Left lung (tissue), 4 donors: ENCODE measurements at regions not wholly inside any gene's neighbourhood (a gene's known extent, or its start where the extent isn't known, plus 50 kb on each side); places are given as distances from the start of the nearest gene placed in this dataset.

ENCODE experiments used
- ATAC-seq: fragments of 200-7000 bp; cut with Tn5 transposase; one replicate; pipeline ENCODE4 v1.9.1; 2020; ENCODE audit warnings: moderate library complexity
- DNase-seq, 4 donors: peaks; one replicate each; pipeline ENCODE4 v3.0.0-alpha.2; 2013 to 2020
- H3K27ac ChIP-seq, 2 donors: fragments of 200-600 bp; sonication (generic) in 1 of 2; one replicate each; pipeline versions ENCODE4 v1.5.0 to v1.8.0; 2020 to 2021
- H3K27me3 ChIP-seq, 2 donors: fragments of 200-600 bp; sonication (generic) in 1 of 2; one replicate each; pipeline versions ENCODE4 v1.5.0 to v1.8.0; 2020 to 2021
- H3K36me3 ChIP-seq, 2 donors: fragments of 200-600 bp; sonication (generic) in 1 of 2; one replicate each; pipeline versions ENCODE4 v1.5.0 to v1.8.0; 2020 to 2021
- H3K4me1 ChIP-seq, 2 donors: fragments of 200-600 bp; one replicate each; pipeline ENCODE4 v1.8.0; 2021
- H3K4me3 ChIP-seq, 2 donors: fragments of 200-600 bp; sonication (generic) in 1 of 2; one replicate each; pipeline versions ENCODE4 v1.5.0 to v1.8.0; 2020 to 2021; ENCODE audit warnings: mild to moderate bottlenecking in 1 of 2
- H3K9me3 ChIP-seq, 2 donors: fragments of 200-600 bp; sonication (generic) in 1 of 2; one replicate each; pipeline versions ENCODE4 v1.5.0 to v1.8.0; 2020 to 2021
- CTCF ChIP-seq, 2 donors: fragments of 200-600 bp; sonication (generic) in 1 of 2; IDR thresholded peaks; one replicate each; pipeline versions ENCODE4 v1.5.0 to v1.8.0; 2021; ENCODE audit warnings: antibody characterized with exemption in 2 of 2
- intact Hi-C, 2 donors: fragments of 100-400 bp; cut with DNase I; formaldehyde crosslinking; loops; one replicate each; pipeline versions ENCODE4 v1.11.2 to v1.14.2; 2022
- donor health status: DM: no; HTN: yes; CAD: no.
- donor health status: DM: no; HTN: no; CAD: no.

DNA sequence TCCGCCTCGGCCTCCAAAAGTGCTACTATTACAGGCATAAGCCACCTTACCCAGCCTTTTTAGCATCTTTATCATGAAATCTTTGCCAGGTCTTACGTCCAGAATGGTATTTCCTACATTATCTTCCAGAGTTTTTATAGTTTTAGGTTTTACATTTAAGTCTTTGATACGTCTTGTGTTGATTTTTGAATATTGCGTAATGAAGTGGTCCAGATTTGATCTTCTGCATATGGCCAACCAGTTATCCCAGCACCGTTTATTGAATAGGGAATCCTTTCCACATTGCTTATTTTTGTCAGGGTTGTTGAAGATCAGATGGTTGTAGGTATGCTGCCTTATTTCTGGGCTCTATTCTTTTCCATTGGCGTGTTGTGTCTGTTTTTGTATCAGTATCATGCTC is 349.6 kb downstream of the KCTD8 start:
- no peak for TF ChIP-seq CTCF (IDR thresholded peaks at IDR 0.05)
- ATAC-seq (no peak), DNase-seq (no peak)
- H3K4me3 ChIP-seq = no peak overlapping the region
- no peaks in the 10 kb centered on the region for H3K4me1 ChIP-seq
- H3K9me3 ChIP-seq = peaks cover 0 to 13% of the 10 kb centered on the region in 2 donors
- H3K27ac ChIP-seq = no peak overlapping the region
- H3K36me3 ChIP-seq = no peaks in the 10 kb centered on the region
- intact Hi-C loops = no loop called here
- no peaks in the 10 kb centered on the region for H3K27me3 ChIP-seq

GRCh38 chr4:44100456-44100855 is 348.2 kb downstream of the KCTD8 start:
- DNase-seq (no peak), ATAC-seq (no peak)
- no peaks in the 10 kb centered on the region for H3K27me3 ChIP-seq
- H3K27ac ChIP-seq = no peak overlapping the region
- intact Hi-C loops = no loop called here
- H3K36me3 ChIP-seq = no peaks in the 10 kb centered on the region
- H3K9me3 ChIP-seq = peaks cover 0 to 23% of the 10 kb centered on the region in 2 donors
- H3K4me3 ChIP-seq = no peak overlapping the region
- H3K4me1 ChIP-seq = no peaks in the 10 kb centered on the region
- no peak for TF ChIP-seq CTCF (IDR thresholded peaks at IDR 0.05)

DNA sequence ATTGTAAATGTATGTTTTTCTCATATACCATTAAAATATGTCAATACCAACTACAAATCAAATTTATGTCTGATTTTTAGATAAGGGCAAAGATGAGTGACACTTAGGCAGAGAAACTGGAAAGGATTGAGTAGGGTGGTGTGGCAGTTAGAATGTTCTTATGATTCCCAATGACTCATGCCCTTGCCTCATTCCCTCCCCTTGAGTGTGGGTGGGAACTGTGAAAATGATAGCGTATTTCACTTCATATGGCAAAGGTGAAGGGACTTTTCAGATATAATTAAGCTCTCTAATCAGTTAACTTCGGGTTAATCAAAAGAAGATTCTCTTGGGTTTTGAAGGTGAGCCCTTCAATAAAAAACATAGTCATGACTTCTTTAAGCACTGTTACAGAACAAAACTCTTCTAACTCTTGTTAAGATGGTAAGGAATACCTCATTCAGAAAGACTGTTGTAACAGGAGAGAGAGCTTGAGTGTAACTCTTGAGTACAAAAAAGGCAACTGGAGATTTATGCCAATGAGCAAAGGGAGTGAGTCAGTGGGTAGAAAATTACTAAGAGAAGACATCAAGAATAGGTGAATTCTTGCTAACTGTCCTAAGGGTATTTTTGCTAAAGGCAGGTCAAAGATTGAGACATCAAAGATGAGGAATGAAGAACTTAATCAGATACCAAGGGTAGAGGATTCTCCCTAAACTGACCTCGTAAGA is 329.5 kb downstream of the KCTD8 start:
- peak; percentile 48 for ATAC-seq
- Histone ChIP-seq H3K27me3 (no peaks in the 10 kb centered on the region), H3K9me3 (peaks cover 0 to 9% of the 10 kb centered on the region in 2 donors), H3K4me1 (no peaks in the 10 kb centered on the region), H3K4me3 (no peak overlapping the region), H3K27ac (no peak overlapping the region), H3K36me3 (no peaks in the 10 kb centered on the region)
- no peak for DNase-seq
- intact Hi-C loops = no loop called here
- TF ChIP-seq CTCF (IDR thresholded peaks at IDR 0.05) = no peak

DNA sequence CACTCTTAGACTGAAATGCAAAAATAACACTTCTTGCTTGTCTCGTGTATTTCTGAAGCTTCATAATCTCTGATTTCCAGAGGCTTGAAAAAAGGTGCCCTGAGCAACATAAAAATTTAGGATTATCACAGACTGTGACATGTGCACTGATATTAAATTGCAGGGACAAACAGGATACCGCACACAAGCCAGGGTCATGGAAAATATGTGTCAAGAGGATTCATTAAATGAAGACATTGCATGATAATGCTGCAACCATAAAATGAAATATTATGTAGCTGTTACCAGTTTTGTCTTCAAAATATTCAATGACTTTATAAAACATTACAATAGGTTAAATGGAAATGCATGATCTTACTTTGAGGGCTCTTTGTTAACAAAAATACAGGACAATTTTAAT is 328.0 kb downstream of the KCTD8 start:
- no peak overlapping the region for H3K4me3 ChIP-seq
- H3K27ac ChIP-seq = no peak overlapping the region
- intact Hi-C loops = no loop called here
- H3K27me3 ChIP-seq = no peaks in the 10 kb centered on the region
- no peak for TF ChIP-seq CTCF (IDR thresholded peaks at IDR 0.05)
- H3K4me1 ChIP-seq = no peaks in the 10 kb centered on the region
- H3K9me3 ChIP-seq = peaks cover 0 to 8% of the 10 kb centered on the region in 2 donors
- no peaks in the 10 kb centered on the region for H3K36me3 ChIP-seq
- DNase-seq = no peak
- no peak for ATAC-seq

DNA sequence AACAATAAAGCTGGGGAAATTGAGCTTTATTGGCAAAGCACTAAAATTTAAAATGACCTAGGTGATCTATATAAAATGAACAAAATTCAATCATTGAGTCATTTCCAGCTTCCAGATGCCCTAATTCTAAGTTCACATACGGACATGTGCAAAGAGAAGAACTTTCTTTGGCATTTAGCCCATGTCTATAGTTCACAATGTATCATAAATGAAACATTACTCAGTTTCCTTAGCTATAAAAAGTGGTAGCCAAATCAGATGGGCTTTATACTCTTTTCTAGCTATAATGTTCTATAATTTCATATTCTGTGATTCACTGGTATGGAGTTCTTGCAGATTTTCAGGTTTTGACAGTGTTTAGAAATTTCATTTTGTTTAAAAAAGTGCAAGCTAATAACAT is 327.4 kb downstream of the KCTD8 start:
- Histone ChIP-seq H3K9me3 (peaks cover 0 to 7% of the 10 kb centered on the region in 2 donors), H3K27ac (no peak overlapping the region), H3K27me3 (no peaks in the 10 kb centered on the region), H3K4me3 (no peak overlapping the region), H3K36me3 (no peaks in the 10 kb centered on the region), H3K4me1 (no peaks in the 10 kb centered on the region)
- no peak for TF ChIP-seq CTCF (IDR thresholded peaks at IDR 0.05)
- no peak for ATAC-seq
- intact Hi-C loops = no loop called here
- DNase-seq = no peak
